Urothelium cell line (cell line): ENCODE measurements at regions not wholly inside any gene's neighbourhood (a gene's known extent, or its start where the extent isn't known, plus 50 kb on each side); places are given as distances from the start of the nearest gene placed in this dataset.
"Not testable (repeated sequence)": the region's sequence is repeated elsewhere in the genome, so short reads cannot be mapped to it uniquely, and the experiment has no call there.

Experiments used
- DNase-seq: peaks from one replicate; pipeline ENCODE4 v3.0.0; 2011; ENCODE audit warnings: low spot score, mixed read lengths
- FAIRE-seq: peaks from 2 replicates; lab custom pipeline; 2011; peaks lifted over from hg19 to GRCh38; lab: Jason Lieb, UNC

DNA sequence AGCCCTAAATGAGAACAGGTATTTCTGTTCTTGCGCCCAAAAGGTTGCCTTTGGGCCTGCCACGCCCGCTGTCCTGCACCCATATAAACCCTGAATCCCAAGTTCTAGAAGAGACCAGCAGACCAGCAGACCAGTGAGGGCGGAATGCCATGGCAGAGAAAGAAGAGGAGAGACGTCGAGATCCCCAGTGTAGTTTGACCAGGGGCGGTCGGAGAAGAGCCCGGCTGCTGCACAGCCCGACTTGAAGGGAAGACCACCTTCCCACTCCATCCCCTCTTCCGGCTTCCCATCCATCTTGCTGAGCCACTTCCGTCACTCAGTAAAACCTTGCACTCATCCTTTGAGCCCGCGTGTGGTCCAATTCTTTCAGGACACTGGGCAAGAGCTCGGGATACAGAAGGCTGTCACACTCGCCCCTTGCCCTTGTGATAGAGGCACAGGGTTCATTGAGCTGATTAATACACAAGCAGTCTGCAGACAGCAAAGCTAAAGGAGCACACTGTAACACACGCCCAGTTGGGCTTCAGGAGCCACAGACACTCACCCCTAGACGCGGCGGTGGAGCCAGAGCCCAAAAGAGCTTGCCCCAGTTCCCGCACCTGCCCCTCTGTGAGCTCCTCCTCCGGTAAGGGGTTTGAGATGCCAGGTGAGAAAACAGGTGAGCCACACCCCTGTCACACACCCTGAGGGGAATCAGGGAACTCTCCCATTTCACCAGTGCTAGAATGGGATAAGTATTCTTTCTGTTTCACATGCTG lies 230.8 kb downstream of the PCDH10 start:
- DNase-seq (no peak), FAIRE-seq (no peak)

DNA sequence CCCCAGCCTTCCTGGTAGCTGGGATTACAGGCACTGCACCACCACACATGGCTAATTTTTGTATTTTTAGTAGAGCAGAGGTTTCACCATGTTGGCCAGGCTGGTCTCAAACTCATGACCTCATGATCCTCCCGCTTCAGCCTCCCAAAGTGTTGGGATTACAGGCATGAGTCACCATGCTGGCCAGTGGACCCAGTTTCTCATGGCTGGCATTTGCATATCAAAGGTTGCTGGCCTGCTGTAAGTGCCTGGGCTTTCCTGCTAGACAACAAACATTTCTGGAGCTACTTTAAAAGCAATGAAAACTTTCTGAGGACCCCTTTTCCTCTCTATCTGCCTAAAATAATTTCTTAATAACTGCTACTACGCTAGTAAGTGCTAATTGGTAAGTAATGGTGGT lies 228.2 kb downstream of the PCDH10 start:
- FAIRE-seq (no peak), DNase-seq (no peak)

DNA sequence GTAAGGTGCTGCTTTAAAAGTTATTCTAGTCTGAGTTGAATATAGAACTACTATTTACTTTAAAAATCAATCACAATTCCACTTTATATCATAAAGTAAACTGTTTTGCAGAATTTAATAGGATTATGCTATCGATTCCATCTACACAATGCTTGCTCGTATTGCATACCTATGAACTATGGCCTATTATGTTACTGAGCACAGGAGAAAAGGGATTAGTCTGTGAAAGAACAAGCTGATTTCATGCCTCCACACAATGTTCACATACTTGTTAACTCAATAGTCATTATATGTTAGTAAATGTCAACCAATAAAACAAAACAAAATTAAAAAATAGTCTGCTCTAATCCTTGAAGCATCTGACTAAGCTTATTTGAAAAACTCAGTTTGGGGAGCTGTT lies 223.6 kb downstream of the PCDH10 start:
- DNase-seq (no peak), FAIRE-seq (no peak)

DNA sequence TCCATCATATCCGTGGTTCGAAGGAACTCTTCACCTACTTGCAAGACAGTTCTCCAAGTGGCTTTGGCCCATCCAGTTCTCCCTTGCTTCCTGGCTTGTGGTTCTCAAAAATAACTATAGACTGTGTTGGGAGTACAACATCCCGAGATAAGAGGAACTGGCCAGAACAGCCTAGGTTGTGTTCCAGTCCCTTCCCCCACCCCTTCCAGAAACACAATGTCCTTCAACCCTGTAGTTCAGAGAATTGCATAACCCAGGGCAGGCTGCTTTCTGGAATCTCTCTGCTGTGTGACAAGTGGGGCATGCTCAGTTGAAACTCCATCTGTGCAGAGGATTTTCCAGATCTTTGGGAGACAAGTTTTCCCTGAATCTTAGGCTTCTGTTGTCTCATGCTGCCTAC lies 206.5 kb downstream of the PCDH10 start:
- DNase-seq (no peak), FAIRE-seq (no peak)

DNA sequence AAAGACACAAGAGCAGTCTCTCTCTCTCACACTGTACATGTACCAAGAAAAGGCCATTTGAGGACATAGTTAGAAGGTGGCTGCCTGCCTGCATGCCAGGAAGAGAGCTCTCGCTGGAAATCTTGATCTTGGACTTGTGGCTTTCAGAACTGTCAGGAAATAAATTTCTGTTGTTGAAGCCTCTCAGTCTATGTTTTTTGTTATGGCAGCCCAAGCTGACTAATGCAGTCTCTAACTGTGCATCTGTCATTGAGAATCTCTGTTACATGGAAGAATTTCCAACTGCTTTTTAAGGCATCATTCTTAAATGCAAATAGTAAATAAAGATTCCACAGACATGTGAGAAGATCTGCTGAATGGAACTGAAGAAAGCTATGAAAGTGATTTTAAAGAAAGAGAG lies 198.3 kb downstream of the PCDH10 start:
- no peak for DNase-seq
- FAIRE-seq, result no peak

DNA sequence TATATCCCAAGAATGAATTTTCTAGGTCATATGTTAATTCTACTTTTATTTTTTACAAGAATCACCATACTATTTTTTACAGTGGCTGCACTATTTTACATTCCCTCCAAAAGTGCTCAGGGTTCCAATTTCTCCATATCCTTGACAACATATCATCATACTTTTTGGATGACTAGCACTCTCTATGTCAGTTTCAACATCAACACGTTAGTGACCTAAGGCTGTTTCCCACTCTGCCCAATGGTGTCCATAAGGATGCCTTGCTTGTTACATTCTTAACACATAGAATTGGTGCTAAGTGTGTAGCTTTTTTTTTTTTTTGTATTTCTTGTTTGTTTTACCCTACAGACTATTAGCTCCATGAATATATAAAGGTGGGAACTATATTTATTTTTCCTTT lies 175.4 kb downstream of the PCDH10 start:
- DNase-seq (no peak), FAIRE-seq (no peak)

DNA sequence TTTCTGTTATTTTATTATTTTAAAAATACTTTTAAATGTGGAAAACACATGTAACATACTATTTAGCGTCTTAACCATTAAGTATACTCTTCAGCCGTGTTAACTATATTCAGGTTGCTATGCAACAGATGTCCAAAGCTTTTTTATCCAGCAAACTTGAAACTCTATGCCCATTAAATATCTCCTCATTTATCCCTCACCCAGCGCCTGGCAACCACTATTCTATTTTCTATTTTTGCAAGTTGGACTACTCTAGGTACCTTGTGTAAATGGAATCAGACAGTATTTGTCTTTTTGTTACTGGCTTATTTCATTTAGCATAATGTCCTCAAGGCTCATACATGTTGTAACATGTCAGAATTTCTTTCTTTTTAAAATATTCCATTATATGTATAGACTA lies 174.6 kb downstream of the PCDH10 start:
- FAIRE-seq (no peak), DNase-seq (no peak)

DNA sequence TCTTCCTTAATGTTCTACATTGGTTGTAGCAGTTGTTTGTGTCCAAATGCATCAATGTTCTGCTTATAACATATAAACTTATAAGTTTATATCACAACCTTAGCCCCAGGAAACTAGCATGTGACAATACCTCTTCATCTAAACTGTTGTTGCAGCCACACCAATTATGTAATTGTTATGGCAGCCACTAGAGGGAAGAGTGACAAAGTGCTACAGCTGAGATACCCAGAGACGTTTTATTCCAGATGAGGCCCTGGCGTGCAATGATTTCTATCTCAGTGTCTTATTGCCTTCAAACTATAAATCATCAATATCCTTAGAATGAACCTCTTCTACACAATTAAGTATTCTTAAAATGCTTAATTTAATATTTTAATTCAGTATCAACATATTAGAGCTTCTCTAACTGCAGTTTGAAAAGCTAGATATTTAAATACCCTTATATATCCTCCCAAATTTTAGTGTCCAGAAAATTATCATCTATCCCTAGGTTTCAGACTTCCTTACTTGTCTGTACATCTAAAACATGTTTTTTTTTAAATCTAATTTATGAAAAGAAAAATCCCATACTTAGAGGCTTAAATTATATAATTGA lies 171.6 kb downstream of the PCDH10 start:
- DNase-seq (peak; percentile 20), FAIRE-seq (no peak)

DNA sequence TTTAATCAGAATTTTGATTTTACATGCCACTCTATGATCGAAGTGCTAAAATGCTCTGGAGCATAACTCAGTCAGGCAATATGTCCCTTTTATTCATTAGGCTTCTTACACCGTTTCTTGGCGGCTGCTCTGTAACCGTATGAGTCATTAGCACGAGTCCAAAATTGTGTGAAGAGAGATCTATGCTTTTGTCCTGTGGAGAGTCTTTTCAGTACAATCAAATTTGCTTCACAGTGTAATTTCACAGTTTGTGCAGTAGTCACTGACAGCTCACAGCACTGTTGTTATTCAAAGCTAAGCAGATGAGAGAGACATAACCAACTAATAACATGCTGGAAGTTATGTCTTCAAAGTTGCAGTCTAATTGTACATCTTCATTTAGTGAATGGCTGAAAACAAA lies 167.8 kb downstream of the PCDH10 start:
- DNase-seq (peak; percentile 2), FAIRE-seq (no peak)

DNA sequence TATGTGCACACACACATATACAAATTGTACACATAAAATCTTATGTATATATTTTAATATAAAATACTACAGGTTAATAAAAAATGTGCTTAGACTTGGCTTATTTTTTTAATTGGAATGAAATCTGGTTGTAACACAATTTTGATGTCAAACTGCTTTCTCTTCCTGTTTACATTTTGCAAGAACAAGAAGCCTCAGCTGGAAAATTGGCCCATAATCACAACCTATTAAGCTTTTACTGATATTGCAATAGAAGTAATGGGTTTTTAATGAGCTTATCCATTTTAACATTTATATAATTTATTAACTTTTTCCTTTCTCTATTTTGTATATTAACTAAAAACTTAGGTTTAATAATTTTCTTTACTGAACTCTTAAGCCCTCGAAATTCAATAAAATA lies 165.9 kb downstream of the PCDH10 start:
- DNase-seq, result no peak
- no peak for FAIRE-seq

DNA sequence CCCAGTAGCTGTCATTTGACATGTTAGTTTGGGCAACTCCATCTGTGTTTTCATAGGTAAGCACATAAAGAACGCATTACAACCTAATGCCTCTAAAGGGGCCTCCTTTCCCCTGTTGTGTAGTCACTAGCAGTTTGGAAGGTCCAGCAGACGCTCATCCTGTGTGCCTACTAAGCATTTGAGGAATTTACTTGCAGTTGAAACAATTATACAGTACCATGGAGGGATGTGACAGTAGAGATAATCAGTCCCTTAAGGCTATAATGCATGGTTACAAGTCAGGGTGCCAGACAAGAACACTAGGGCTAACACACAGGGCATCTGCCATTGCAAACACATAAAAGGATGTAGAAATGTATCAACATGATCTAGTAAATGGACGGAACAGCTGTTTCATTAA lies 138.3 kb downstream of the PCDH10 start:
- FAIRE-seq (no peak), DNase-seq (no peak)

DNA sequence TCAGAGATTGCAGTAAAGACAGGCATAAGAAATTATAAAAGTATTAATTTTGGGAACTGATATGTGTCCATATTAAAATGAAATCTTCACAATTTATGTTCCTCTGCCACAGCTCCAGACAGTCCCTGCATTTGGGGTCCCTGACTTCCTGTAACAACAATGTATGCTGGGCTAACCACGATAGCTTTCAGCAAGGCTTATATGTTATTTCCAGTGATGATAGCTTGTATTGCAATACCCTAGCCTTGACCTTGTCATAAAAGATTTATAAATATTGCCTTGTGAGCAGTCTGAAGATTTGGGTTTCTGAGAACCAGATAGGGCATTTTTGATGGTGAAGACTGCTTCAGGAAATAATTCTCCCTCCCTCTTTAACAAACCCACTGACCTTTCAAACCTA lies 129.5 kb downstream of the PCDH10 start:
- no peak for FAIRE-seq

DNA sequence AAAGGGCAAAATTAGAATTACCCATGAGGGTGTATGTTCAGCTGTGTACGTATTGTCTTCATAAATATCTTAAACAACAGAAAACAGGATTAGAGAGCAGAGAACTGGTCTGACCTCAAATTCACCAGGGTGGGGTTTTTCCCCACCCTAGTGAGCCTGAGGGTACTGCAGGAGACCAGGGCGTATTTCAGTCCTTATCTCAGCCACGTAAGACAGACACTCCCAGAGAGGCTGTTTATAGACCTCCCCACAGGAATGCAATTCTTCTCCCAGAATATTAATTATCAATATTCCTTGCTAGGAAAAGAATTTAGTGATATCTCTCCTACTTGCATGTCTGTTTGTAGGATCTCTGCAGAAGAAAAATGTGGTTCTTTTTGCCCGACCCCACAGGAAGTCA lies 128.8 kb downstream of the PCDH10 start:
- not testable (repeated sequence) for FAIRE-seq, DNase-seq

More for the DNA sequence above, 129.5 kb downstream of the PCDH10 start:
- no peak for DNase-seq

DNA sequence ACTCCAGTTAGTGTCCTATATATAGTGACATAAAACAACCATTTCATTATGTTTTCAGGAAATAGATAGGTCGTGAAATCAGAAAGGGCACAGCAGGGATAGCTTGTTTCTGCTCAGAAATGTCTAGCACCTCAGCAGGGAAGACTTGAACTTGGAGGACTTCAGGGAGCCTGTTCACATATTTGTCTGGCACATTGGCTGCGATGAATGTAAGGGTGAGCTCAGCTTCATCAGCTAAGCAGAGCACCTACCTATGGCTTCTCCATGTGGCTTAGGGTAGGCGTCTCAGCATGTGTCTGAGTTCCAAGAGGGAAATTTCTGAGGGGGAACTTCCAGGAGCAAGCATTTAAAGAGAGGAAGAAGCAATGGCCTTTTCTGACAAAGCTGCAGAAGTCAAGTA lies 126.2 kb downstream of the PCDH10 start:
- FAIRE-seq, result no peak
- no peak for DNase-seq

DNA sequence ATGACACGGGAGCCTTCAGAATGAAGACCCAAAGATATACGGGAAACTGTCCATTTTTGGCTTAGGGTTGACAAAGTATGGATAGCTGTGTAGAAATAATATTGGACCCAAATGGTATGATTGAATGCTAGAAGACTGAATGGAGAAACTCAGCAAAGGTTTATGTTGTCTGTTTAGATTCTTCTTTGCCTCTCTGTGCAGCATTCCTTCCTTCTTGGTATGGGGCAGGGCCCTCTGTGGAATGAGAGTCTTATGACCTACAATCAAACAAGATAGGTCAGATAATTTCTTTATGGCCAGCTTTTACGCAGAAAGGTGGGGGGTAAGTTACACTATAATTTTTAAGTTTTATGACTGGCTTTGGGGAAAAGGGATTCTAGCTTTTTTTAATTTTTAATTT lies 124.3 kb downstream of the PCDH10 start:
- FAIRE-seq (no peak), DNase-seq (no peak)

DNA sequence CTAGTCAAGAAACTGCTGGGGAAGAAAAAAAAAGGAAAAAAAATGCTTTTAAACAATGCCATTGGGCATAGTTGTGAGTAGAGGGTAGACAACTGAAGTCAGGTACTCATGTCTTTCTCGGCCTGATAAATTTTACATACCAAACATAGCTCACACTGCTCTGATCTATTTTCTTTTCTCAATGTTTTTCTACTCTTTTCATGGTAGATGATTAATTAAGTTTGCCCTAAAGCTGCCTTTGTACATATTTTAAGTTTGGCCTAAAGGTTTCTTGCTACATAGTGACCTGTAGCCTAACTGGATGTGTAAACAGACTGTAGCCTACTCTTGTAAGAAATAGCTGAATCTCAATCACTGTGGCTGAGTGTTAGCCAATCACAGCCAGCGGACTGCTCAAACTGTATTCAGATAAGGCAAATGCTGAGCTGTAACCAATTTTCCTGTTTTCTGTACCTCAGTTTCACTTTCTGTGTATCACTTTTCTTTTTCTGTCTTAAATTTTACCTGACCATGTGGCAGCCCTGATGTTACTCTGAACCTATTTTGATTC lies 121.0 kb downstream of the PCDH10 start:
- DNase-seq, result no peak
- FAIRE-seq, result no peak

DNA sequence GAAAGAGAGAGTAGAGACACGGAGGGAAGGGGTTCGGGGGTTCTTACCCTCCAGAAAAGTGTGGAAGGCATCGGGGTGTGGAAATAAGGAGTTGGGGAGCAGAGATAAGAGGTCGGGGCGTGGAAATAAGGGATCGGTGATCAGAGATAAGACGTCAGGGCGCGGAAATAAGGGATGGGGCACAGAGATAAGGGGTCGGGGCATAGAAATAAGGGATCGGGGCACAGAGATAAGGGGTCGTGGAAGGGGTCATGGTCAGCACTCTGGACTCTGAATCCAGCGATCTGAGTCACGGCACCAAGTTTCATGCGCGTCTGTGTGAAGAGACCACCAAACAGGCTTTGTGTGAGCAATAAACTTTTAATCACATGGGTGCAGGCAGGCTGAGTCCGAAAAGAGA lies 119.1 kb downstream of the PCDH10 start:
- DNase-seq (no peak), FAIRE-seq (no peak)

DNA sequence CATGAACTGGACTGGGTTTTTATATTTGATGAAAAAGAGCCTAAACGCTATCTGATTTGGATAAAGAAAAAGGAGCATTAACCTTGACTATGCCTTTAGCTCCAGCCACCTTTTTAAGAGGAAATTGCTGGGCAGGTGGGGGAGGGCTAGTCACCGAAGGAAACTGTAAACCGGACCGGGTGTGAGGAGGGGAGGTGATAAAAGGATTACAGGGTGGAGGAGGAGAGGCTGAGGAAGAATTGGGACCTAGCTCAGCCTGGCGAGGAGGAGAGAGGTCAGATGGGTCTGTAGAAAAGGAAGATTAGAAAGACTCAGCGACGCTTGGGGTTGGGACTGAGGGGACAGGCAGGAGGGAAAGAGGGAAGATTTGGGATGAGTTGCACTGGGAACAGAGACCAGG lies 118.4 kb downstream of the PCDH10 start:
- FAIRE-seq, DNase-seq: not testable (repeated sequence)

DNA sequence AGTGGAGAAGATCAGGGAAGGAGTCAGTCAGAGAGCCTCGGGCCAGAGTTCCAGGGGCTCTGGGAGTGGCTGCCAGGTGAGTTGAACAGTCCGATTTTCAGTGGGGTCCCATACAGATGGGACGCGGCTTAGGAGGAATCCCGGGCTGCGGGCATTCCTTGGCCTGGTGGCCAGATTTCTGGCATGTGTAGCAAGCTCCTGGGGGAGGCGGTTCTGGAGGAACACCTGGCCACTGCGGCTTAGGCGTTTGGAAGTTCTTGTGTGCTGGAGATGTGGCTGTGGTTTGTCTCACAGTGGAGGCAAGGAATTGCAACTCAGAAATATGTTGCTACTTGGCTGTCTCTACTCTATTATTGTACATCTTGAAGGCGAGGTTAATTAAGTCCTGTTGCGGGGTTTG lies 117.9 kb downstream of the PCDH10 start:
- FAIRE-seq, result not testable (repeated sequence)

DNA sequence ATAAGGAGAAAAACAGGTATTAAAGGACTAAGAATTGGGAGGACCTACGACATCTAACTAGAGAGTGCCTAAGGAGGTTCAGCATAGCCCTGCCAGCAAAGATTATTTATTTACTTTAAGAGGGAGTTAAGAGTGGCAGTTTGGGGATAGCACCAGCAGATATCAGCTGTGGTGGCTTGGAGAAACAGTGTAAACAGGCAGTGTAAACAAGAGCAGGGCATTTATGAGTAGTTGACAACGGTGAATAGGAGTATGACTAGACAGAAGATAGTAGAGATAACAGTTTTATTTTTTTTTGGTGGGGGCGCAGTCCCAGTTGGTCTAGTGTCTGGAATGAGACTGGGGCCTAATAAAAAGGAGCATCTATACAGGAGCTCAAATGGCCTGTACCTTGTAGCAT lies 115.2 kb downstream of the PCDH10 start:
- not testable (repeated sequence) for DNase-seq, FAIRE-seq

More for the DNA sequence above, 117.9 kb downstream of the PCDH10 start:
- DNase-seq, result not testable (repeated sequence)

DNA sequence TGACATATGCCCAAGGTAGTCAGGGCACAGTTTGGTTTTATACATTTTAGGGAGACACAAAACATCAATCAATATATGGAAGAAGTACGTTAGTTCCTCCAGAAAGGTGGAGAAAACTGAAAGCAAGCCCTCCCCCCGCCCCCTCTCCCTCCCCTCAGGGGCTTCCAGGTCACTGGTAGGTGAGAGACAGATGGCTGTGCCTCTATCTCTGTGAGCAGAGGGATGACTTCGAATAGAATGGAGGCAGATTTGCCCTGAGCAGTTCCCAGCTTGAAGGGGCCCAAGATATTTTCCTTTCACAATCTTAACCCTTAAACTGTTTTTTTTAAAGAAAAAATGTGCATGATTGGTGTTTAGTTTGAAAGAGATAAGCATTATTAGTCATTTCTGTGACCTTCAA lies 114.0 kb downstream of the PCDH10 start:
- FAIRE-seq (no peak), DNase-seq (no peak)

DNA sequence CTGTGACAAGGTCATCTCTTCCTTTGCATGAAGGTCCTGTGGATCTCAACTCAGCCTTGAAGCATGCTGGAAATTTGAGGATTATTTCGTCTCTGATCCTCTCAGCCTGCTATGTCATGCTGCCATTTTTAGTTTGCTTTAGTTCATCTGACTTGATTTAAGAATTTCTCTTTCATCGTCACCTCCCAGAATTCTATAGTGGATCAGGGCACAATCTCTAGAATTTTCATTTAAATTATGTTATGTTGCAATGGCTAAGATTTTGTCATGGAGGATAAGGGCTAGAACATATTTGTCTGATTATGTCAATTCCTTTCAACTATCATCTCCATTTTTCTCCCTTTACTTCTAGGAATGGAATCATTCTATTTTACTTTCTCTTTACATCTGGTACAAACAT lies 98.8 kb downstream of the PCDH10 start:
- FAIRE-seq (no peak), DNase-seq (no peak)
